Stimulated activated CD8-positive, alpha-beta memory T cell treated with anti-CD3 and anti-CD28 coated beads, Interleukin-2, amount 100 ng/mL, for 1 hour (primary cell): ENCODE measurements at regions not wholly inside any gene's neighbourhood (a gene's known extent, or its start where the extent isn't known, plus 50 kb on each side); places are given as distances from the start of the nearest gene placed in this dataset.
"Not testable (repeated sequence)": the region's sequence is repeated elsewhere in the genome, so short reads cannot be mapped to it uniquely, and the experiment has no call there.

Experiments used
- DNase-seq, 2 donors: peaks; one replicate each; pipeline ENCODE4 v3.0.0-alpha.2; 2020; ENCODE audit warnings: low read depth in 2 of 2

DNA sequence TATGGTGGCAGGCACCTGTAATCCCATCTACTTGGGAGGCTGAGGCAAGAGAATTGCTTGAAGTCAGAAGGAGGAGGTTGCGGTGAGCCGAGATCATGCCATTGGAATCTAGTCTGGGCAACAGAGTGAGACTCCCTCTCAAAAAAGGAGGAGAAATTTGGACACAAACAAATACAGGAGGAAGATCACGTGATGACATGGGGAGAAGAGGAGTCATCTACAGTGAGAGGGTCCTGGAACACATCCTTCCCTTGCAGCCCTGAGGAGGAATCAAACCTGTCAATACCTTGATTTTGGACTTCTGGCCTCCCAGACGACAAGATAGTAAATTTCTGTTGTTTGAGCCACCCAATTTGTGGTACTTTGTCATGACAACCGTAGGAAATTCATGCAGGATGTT is 671.9 kb upstream of the EEF2KMT start:
- no peak for DNase-seq

DNA sequence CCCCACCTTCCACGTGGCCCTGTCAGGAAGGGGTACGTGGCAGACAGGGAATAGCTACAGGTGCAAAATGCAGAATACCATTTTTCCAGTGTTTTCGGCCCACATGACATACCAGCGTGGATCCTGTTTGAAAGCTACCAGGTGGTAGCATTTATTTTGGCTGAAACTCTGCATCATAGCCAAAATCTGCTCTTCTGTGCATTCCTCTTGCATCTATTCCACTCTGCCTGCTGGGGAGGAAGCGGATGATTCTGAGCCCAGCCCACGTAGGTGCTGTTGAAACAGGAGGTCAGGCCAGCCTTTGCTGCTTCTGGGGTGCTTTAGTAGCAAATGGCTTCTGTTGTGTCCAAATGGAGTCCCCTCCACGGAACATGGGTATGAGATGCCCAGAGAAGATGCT is 670.9 kb upstream of the EEF2KMT start:
- no peak for DNase-seq

DNA sequence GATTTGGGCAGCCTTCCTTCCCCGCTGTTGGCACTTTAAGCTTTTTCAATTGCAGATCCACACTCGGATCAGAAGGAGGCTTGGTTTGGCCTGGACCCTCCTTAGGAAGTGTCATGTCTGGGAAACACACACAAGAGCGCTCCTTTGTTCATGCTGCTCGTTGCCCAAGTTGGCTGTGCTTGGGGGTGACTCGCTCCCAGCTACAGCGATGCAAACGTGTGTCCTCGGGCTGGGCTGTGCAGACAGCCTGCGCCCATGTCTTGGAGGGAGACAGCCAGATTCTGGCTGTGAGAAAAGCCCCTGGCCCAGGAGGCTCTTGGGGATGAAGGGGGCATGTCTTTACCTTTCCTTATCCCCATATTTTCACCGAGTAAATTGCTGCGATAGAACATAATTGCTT is 665.6 kb upstream of the EEF2KMT start:
- no peak for DNase-seq

DNA sequence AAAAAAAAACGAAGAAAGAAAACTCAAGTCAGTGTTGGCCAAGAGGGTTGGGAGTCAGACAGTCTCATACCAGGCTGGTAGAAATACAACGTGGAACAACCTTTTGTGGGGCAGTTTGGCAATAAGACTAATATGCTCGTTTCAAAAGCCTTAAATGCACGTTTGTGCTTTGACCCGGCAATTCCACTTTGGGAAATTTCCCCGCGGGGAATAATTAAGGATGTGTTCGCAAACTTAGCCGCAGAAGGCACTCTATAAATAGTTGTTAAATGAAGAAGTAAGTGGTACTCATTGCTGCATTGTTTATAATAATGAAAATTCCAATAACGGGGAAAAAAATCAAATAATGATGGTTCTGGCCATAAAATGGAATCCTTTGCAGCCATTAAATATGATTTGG is 664.8 kb upstream of the EEF2KMT start:
- DNase-seq = no peak

DNA sequence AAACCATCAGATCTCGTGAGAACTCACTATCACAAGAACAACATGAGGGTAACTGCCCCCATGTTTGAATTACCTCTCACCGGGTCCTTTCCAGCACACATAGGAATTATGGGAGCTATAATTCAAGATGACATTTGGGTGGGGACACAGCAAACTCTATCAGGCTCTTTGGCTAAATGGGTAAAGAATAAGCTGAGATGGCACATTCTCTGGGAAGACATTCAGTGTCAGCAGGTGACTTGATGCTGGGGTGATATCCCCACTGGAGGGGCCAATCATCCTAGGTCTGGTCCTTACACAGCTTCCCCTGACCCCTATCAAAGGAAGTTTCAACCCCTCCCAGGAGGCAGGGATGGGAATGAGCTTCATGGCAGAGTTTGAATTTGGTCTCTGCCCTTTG is 664.0 kb upstream of the EEF2KMT start:
- DNase-seq = no peak

DNA sequence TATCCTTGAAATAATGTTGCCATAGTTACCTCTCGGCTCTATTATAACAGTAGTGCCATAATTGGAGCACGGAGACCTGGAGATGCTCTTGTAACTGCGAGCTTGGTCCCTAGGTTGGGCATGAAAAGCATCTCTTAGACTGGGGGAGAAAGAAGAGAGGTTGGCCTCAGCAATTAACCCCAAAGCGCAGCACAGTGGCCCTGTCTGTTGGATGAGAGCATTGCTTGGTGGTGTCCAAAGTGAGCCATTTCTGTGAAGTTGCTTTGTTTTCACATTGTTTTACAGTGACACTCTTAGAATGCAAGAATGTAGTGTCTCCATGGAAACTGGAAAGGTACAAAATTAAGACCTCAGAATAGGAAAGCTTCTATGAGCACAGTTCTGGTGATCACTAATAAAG is 660.7 kb upstream of the EEF2KMT start:
- no peak for DNase-seq

DNA sequence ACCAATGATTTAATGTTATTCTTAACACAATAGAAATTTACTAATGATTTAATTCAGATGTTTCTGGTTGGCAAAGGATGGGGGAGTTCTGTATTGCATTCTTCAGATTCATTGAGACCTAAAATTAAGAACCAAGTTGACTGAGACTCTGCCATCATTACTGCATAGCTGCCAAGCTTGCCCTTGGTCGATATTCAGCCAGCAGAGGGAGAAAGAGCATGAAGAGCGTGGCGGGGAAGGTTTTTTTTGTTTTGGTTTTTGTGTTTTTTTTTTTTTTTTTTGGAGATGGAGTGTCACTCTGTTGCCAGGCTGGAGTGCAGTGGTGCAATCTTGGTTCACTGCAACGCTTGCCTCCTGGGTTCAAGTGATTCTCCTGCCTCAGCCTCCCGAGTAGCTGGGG is 659.4 kb upstream of the EEF2KMT start:
- DNase-seq = no peak

DNA sequence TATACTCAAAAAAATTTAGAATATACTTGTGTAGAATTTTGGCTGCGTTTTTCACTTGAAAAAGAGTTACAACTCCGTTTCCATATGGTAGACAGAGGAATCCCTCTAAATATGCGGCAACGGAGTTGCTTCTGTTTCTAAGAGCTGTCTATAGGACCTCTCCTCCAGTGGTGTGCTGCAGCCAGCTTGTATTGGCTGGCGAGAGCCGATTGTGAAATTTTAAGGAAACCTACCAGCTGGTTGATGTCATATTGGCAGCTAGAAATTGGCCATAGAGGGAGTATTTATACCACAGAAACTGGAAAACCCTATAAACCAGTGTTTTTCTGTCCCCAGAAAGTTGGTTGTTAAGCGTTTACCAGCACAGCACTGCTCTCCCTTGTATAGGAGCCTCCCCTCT is 655.8 kb upstream of the EEF2KMT start:
- no peak for DNase-seq

DNA sequence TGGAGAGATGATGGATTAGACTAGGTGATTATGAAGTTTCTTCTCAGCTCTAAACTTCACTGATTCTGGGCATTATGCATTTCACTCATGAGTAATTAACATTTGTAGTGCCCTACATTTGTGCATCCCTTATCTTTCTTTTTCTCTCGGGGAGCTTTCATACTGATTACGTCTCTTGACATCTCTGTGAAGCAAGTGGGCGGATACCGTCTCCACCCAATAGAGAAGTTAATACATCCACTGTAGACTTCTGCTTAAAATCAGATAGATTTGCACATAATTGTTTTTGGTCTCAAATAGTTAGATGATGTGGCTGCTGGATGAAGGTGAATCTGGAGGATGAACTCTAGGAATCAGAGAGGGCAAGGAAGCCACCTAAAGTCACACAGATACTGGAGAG is 653.6 kb upstream of the EEF2KMT start:
- DNase-seq = no peak

DNA sequence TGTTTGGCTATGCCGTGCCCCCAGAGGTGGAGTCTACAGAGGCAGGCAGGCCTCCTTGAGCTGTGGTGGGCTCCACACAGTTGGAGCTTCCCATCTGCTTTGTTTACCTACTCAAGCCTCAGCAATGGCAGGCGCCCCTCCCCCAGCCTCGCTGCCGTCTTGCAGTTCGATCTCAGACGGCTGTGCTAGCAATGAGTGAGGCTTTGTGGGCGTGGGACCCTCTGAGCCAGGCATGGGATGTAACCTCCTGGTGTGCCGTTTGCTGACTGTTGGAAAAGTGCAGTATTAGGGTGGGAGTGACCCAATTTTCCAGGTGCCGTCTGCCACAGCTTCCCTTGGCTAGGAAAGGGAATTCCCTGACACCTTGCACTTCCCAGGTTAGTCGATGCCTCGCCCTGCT is 652.8 kb upstream of the EEF2KMT start:
- DNase-seq = not testable (repeated sequence)

DNA sequence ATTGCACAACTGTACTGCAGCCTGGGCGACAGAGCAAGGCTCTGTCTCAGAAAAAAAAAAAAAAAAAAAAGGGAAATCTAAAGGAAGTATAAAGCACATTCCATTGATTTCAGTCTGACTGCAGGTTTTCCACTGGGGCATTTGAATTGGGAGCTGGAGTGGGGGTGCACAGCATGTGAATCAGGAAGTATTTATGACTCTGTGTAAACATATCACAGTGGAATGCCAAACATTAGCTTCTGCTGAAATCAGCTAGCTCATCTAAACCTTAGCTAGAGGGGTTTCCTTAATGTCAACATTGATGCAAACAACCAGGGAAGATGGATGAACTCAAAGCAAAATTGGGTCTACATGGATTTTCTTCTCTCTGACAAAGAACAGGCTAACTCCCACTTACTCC is 641.0 kb upstream of the EEF2KMT start:
- DNase-seq = no peak

DNA sequence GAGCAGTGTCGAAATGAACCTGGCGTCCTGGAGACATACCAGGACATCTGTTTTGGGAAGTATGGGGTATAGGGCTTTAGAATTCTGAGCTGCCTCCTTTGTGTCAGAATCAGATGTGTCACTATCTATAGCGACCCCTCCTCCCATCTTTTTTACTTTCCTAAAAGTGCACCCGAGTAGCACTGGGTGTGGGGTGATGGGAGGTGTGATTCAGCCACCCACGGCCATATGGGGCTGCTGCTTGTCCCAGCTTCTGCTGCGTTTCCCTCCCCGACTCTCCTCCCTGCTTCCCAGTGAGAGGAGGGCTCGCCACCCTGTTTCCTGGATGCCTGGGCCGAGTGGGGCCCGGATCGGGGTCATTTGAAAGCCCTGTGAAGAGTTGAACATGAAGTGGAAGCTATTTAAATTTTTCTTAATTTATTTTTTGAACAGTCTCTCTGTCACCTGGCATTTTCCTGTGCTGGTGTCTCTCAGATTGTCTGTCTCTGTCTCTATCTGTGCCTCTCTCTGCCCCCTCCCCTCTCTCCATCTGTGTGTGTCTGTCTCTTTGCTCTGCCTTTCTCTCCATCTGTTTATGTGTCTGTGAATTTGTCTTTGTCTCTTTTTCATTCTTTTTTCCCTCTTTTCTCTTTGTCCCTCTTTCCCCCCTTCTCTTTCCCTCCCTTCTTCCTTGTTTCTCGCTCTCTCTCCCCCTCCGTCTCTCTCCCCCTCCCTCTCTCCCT is 638.8 kb upstream of the EEF2KMT start:
- no peak for DNase-seq

DNA sequence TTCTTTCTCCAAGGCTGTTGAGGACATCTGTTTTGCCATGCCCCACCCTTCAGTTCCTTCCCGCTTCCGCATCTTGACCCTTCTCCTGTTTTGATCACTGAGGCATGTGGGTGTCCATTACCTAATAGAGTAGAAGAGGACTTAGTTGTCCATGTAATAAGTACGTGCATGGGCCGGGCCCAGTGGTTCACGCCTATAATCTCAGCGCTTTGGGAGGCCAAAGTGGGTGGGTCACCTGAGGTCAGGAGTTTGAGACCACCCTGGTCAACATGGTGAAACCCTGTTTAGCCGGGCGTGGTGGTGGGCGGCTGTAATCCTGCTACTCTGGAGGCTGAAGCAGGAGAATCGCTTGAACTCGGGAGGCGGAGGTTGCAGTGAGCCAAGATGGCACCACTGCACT is 637.8 kb upstream of the EEF2KMT start:
- no peak for DNase-seq

DNA sequence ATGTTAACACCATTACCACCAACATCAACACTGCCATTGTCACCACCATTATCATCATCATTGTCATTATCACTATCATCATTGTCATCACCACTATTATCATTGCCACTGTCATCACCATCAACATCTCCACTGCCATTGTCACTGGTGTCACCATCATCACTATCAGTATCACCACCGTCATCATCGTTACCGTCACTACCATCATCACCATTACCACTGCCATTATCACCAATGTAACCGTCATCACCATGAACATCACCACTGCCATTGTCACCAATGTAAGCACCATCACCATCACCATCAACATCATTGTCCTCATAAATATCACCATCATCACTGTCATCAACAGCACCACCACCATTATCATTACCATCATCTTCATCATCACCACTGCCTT is 633.2 kb upstream of the EEF2KMT start:
- DNase-seq = no peak

DNA sequence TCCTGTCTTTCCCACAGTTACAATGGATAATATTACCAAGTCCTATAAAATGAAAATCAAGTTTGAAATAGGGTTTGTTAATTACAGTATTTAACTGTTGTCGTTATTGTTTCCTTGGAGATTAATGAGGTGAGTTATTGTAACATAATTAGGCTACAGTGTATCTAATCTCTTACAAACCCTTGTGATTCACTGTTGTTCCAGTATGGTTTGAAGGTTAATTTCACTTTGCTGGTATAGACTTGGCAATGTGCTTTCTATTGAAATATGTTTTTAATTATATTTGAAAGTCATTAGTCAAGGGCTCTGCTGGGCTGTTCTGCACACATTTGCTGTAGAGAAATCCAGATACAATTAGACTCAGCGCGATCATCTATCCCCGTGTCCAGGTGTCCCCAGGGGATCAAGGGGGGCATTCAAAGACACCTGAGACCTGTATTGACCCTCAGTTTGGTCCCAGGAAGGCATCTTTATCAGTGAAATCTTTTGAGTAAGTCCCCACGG is 624.6 kb upstream of the EEF2KMT start:
- no peak for DNase-seq

DNA sequence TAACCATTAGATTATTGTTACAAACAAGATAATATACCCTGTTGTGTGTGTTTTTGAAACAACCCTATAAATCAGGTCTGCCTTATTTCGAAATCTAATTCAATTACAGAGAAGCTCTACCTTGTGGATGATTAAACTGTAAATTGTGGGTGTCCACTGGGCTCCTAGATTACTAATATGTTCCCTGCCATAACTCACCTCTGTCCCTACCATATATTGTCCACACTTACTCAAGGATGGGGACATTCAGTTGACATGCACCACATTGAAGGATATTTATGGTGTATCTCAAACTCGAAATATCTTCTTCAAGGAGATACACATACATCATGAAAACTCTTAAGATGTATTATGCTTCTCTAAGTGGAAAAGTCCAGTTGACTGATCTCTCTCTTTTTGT is 617.6 kb upstream of the EEF2KMT start:
- DNase-seq = no peak

DNA sequence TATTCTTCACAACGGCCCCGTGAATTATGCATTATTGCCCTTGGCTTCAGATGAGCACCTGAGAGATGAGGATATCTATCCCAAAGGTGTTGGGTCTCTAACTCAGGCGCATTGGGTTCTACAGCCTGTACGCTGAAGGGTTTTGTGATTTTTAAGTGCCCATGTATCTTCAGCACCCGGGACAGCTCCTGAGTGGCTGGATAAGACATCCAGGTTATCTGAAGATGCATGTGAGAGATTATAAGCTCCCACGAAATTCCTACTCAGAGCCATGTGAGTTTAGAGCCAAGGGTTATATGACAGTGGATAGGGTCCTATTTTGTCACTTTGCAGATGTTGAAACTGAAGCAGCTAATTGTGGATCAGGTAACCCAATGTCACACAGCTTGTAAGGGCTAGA is 612.3 kb upstream of the EEF2KMT start:
- DNase-seq = no peak

DNA sequence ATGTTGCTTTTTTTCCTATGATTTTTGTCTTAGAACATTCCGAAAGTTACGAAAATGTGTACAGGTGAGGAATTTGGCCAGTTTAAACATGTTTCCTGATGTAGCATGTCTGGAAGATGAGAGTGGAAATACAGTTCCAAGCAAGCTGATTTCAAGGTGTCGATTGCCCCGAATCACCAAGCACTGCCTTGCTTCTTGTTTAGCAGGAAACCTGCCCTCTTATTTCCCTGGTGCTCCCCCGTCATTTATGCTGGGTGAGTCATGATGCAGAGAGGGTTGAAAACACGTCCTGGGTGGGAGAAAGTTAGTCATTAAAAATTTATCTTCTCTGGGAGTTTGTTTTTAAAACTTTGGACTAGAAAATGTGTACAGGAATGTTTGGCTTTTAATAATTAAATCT is 608.6 kb upstream of the EEF2KMT start:
- DNase-seq = no peak

DNA sequence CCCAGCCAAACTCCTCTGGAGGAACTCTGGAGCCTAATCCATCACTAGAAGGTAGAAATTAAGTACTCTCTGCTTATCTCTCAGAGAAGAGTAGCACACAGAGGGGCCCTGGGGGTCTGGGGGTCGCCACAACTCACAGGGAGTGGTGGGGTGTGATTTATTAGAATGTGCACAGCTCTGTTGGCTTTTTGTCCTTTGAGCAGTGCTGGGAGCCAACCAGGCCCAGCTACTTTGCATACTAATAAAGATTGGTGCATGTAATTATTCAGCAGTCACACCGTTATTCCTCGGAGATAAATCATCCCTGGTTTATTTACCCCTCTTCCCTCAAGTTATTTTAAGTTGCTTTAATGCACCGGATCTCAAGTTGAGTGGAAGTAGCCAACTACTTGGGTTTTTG is 606.7 kb upstream of the EEF2KMT start:
- DNase-seq = no peak

DNA sequence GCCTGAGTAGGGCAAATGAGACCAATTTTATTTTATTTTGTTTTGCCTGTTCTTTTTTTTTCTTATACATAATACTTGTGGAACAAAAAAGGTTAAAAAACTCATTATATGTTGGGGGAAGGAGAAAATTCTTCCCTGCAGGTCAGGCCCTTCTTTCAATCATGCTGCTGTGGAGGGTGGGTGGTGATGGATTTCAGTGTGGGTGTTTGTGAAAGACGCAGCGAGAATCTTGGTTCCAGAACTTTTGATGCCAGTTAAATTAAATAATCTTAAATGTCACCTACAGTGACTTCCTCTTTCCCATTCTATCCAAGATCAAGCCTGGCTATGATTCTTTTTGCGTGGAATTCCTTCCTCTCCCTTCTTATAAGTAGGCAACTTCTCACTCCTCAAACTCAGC is 595.8 kb upstream of the EEF2KMT start:
- no peak for DNase-seq

DNA sequence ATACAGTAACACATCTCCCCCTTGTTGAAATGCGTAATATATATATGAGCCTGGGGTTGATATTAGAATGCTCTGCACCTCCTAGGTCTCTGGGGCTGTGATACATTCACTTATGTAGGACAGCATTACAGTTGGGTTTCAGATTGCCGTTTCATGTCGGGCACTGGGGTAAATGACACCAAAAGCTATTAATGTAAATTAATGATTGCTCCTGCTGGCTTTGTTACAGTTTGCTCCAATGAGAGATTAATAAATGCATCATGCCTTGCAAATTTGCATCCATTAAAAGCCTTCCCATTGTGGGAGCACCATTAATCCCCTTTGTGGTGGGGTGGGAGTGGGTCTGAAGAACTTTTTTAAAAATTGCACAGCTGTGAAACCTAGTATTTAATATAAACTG is 584.4 kb upstream of the EEF2KMT start:
- DNase-seq = no peak

DNA sequence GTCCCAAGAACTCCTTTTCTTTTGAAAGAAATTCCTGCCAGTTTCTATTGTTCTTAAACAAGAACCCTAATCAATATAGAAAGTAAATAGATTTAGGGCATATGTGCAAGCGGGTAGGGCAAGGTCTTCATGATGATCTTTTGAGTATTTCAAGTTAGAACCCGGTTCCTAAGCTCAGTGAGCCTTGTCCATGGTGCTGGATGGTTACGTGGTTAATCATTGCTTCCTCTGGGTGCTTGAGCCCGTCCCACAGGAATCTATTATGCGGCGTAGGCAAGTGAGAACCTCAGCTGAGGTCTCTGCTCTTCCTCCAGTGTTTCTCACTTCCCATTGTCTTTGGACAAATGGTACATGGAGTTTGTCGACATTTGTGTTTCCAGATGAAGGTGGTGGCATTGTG is 580.8 kb upstream of the EEF2KMT start:
- no peak for DNase-seq

DNA sequence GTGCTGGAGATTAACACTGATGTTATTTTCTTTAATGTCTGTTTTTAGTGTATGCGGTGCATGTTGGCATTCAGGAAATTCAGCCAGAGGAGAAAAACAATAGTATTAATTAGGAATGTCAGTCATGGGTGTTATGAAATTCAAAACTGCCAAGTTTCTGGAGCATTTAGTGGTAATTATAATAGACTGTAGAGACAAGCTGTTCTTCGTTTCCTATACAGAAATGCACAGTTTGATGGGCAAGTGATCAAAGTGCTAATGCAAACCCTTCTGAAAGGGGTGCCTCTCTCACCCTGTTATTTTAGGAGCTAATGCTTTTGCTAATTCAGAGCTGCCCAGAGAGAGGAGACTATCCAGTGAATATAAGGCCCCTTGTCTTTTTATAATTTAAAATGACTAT is 573.8 kb upstream of the EEF2KMT start:
- no peak for DNase-seq

DNA sequence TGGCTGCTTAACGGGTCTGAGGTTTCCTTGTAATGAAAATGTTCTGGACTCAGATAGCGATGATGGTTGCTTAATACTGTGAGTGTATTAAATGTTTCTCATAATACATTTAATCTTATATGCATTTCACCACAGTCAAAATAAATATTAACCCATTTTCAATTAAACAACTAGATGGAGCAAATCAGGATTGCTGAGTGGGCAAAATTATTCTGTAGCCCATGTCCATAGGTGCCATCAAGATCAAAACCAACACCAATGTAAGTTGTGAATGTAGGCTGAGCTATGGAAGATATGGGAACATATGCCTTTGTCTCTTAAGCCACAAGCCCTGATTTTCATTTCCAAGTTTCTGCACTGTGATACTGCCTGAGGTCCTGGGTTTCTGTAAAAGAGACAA is 572.6 kb upstream of the EEF2KMT start:
- no peak for DNase-seq
